ENCODE measurements at regions not wholly inside any gene's neighbourhood (a gene's known extent, or its start where the extent isn't known, plus 50 kb on each side); places are given as distances from the start of the nearest gene placed in this dataset.

DNA sequence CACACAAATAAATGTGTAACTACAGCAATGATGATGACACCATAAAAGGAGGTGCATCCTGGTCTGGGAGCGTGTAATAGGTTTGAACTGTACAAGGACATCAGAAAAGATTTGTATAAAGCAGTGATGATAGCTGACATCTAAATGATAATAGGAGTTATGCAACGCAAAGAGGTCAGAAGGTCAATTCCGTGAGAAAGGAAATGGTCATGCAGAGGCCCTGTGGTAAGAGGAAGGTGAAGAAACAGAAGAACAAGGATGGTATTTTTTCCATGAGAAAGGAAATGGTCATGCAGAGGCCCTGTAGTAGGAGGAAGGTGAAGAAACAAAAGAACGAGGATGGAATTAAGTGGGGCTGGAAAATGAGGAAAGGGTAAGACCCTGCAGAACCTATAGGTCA is 106.7 kb upstream of the TMPO start:
- TF ChIP-seq, protein P1, sequence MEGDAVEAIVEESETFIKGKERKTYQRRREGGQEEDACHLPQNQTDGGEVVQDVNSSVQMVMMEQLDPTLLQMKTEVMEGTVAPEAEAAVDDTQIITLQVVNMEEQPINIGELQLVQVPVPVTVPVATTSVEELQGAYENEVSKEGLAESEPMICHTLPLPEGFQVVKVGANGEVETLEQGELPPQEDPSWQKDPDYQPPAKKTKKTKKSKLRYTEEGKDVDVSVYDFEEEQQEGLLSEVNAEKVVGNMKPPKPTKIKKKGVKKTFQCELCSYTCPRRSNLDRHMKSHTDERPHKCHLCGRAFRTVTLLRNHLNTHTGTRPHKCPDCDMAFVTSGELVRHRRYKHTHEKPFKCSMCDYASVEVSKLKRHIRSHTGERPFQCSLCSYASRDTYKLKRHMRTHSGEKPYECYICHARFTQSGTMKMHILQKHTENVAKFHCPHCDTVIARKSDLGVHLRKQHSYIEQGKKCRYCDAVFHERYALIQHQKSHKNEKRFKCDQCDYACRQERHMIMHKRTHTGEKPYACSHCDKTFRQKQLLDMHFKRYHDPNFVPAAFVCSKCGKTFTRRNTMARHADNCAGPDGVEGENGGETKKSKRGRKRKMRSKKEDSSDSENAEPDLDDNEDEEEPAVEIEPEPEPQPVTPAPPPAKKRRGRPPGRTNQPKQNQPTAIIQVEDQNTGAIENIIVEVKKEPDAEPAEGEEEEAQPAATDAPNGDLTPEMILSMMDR (conservative IDR thresholded peaks at IDR 0.05; ENCODE audit: low read length), result no peak
- TF ChIP-seq EZH2phosphoT487 (IDR thresholded peaks at IDR 0.05; ENCODE audit: borderline replicate concordance, low read depth, low read length), result no peak
